HepG2 (cell line): ENCODE measurements at regions not wholly inside any gene's neighbourhood (a gene's known extent, or its start where the extent isn't known, plus 50 kb on each side); places are given as distances from the start of the nearest gene placed in this dataset.

Experiments
- ATAC-seq: fragments of 200-7000 bp; cut with Tn5 transposase; 3 replicates; pipeline ENCODE4 v1.9.1; 2020; ENCODE audit warnings: mild to moderate bottlenecking, moderate library complexity
- BruUV-seq: library from RNA; stranded (reverse); fragments of 400-500 nt; replicated peaks from 2 replicates; lab custom pipeline; 2021; lab: Mats Ljungman, UMichigan
- CTCF ChIA-PET: fragments of 300-600 bp; formaldehyde crosslinking; extraction: SDS; loops from one replicate; lab custom pipeline; 2021; ENCODE audit warnings: low total read pairs, inconsistent platforms, low intra/inter-chr PET ratio; lab: Yijun Ruan, JAX
- POLR2A ChIA-PET: fragments of 350-600 bp; sonication (Branson Sonifier 250); formaldehyde crosslinking; loops from one replicate; lab custom pipeline; 2020; ENCODE audit warnings: antibody characterized with exemption, inconsistent platforms; lab: Yijun Ruan, JAX
- DNase-seq: peaks from one replicate; pipeline ENCODE4 v3.0.0-alpha.2; 2015; ENCODE audit warnings: low spot score
- FAIRE-seq: peaks from 3 replicates; lab custom pipeline; 2011; peaks lifted over from hg19 to GRCh38; lab: Jason Lieb, UNC
- H2AFZ ChIP-seq: one replicate; pipeline ENCODE4 v1.6.1; 2011; ENCODE audit warnings: low read length, inconsistent platforms
- H3K27ac ChIP-seq: fragments of 300-600 bp; 3 replicates; pipeline ENCODE4 v1.8.0; 2011; ENCODE audit warnings: mixed run types, mild to moderate bottlenecking, mixed read lengths, low read length, inconsistent platforms; ENCODE audit not compliant: insufficient read depth; ENCODE audit errors: extremely low read length
- H3K27me3 ChIP-seq, 2 experiments: fragments of 200-600 bp in 1 of 2; 2 replicates in 1 of 2; 3 replicates in 1 of 2; pipeline versions ENCODE4 v1.6.0 to v1.8.0; 2011; ENCODE audit warnings: low read length in 2 of 2, mild to moderate bottlenecking in 2 of 2, moderate library complexity in 2 of 2, inconsistent platforms in 1 of 2; ENCODE audit not compliant: insufficient read depth in 2 of 2, control insufficient read depth in 1 of 2
- H3K36me3 ChIP-seq, 2 experiments: fragments of 200-600 bp in 1 of 2; replicated peaks in 1 of 2; 2 replicates in 1 of 2; 3 replicates in 1 of 2; pipeline versions ENCODE4 v1.5.1 to v1.8.0; 2011; ENCODE audit warnings: low read length in 2 of 2, inconsistent platforms in 1 of 2; ENCODE audit not compliant: insufficient read depth in 2 of 2, control insufficient read depth in 1 of 2
- H3K4me1 ChIP-seq: 2 replicates; pipeline ENCODE4 v1.5.1; 2012; ENCODE audit warnings: low read length, inconsistent platforms; ENCODE audit not compliant: insufficient read depth
- H3K4me2 ChIP-seq: 2 replicates; pipeline ENCODE4 v1.6.0; 2011; ENCODE audit warnings: low read depth, low read length, inconsistent platforms
- H3K4me3 ChIP-seq, 3 experiments: fragments of 200-600 bp in 1 of 3; sonication (generic), shearing (Covaris generic) in 1 of 3; replicated peaks in 1 of 3; 2 replicates each; pipeline ENCODE4 v1.5.1; 2011 to 2016; ENCODE audit warnings: low read length in 3 of 3, inconsistent platforms in 2 of 3, low read depth in 2 of 3, mild to moderate bottlenecking in 2 of 3, control low read depth in 1 of 3, mixed read lengths in 1 of 3; ENCODE audit not compliant: insufficient read depth in 1 of 3
- H3K79me2 ChIP-seq: one replicate; pipeline ENCODE4 v1.6.1; 2011; ENCODE audit warnings: low read length, inconsistent platforms; ENCODE audit not compliant: insufficient read depth
- H3K9ac ChIP-seq: 2 replicates; pipeline ENCODE4 v1.6.0; 2011; ENCODE audit warnings: mild to moderate bottlenecking, low read depth, low read length, inconsistent platforms; ENCODE audit not compliant: insufficient read depth
- H3K9me3 ChIP-seq: 2 replicates; pipeline ENCODE4 v1.5.1; 2012; ENCODE audit warnings: mild to moderate bottlenecking, low read length
- H4K20me1 ChIP-seq: 2 replicates; pipeline ENCODE4 v1.6.0; 2011; ENCODE audit warnings: inconsistent platforms, mild to moderate bottlenecking, low read length, moderate library complexity; ENCODE audit not compliant: insufficient read depth
- AKNA ChIP-seq: sonication (generic); formaldehyde crosslinking; IDR thresholded peaks from 2 replicates; pipeline ENCODE4 v1.4.0; 2020; ENCODE audit warnings: missing genetic modification reagents, borderline replicate concordance
- CAMTA2 ChIP-seq: sonication (generic); formaldehyde crosslinking; IDR thresholded peaks from 2 replicates; pipeline ENCODE4 v1.4.0; 2020; ENCODE audit warnings: mild to moderate bottlenecking, missing genetic modification reagents, borderline replicate concordance
- DZIP1 ChIP-seq: sonication (generic); formaldehyde crosslinking; IDR thresholded peaks from 2 replicates; pipeline ENCODE4 v1.5.0; 2020; ENCODE audit warnings: mild to moderate bottlenecking, missing genetic modification reagents
- FOXA1 ChIP-seq, 2 experiments: fragments of 450-650 bp in 1 of 2; sonication (generic) in 1 of 2; formaldehyde crosslinking in 1 of 2; IDR thresholded peaks; 2 replicates each; pipeline versions ENCODE4 v1.4.0 to v1.6.1; 2016 to 2020; ENCODE audit warnings: missing genetic modification reagents in 1 of 2
- ZNF124 ChIP-seq: sonication (generic); formaldehyde crosslinking; IDR thresholded peaks from 2 replicates; pipeline ENCODE4 v1.4.0; 2020; ENCODE audit warnings: missing genetic modification reagents
- ZNF143 ChIP-seq: sonication (generic); formaldehyde crosslinking; IDR thresholded peaks from 2 replicates; pipeline ENCODE4 v1.4.0; 2020; ENCODE audit warnings: missing genetic modification reagents
- ZNF20 ChIP-seq: sonication (generic); formaldehyde crosslinking; IDR thresholded peaks from 2 replicates; pipeline ENCODE4 v1.4.0; 2020; ENCODE audit warnings: mild to moderate bottlenecking, moderate library complexity, missing genetic modification reagents
- ZNF281 ChIP-seq: sonication (generic); formaldehyde crosslinking; IDR thresholded peaks from 2 replicates; pipeline ENCODE4 v1.4.0; 2020; ENCODE audit warnings: missing genetic modification reagents, borderline replicate concordance
- ZNF282 ChIP-seq: fragments of 450-650 bp; IDR thresholded peaks from 2 replicates; pipeline ENCODE4 v1.6.1; 2018; ENCODE audit not compliant: partially characterized antibody
- ZNF687 ChIP-seq: sonication (generic); formaldehyde crosslinking; IDR thresholded peaks from 2 replicates; pipeline ENCODE4 v1.5.1; 2020; ENCODE audit warnings: mild to moderate bottlenecking, missing genetic modification reagents, moderate library complexity
- WGBS: methylation state at CpG from one replicate; pipeline ENCODE4 v1.1.6; 2017; ENCODE audit warnings: low lambda C conversion rate; 5-methylcytosine and 5-hydroxymethylcytosine counted together
- in situ Hi-C: cut with HindIII; loops from 2 replicates; pipeline ENCODE4 v1.10.0; 2017; ENCODE audit warnings: low pct_unique_long_range_greater_than_20kb; ENCODE audit not compliant: extremely low pct_ligation_motif_present
- intact Hi-C: fragments of 100-400 bp; cut with micrococcal nuclease; formaldehyde crosslinking; loops from one replicate; pipeline ENCODE4 v1.10.0; 2022; ENCODE audit not compliant: unreplicated experiment

GRCh38 chr10:59505926-59506325, 143.6 kb upstream of the FAM13C start:
- ChIA-PET POLR2A (no interaction called here), CTCF (no interaction called here)
- DNase-seq (no peak), FAIRE-seq (no peak), ATAC-seq (no peak)
- BruUV-seq, result no TSS peak
- Histone ChIP-seq H4K20me1 (no peaks in the 10 kb centered on the region), H3K4me2 (no peak overlapping the region), H3K36me3 (no peaks in the 10 kb centered on the region), H3K4me1 (no peaks in the 10 kb centered on the region), H3K4me3 (no peak overlapping the region), H3K27ac (no peak overlapping the region), H3K9me3 (no peaks in the 10 kb centered on the region), H3K27me3 (no peaks in the 10 kb centered on the region; a peak in 1 of 5 replicates), H3K9ac (no peak overlapping the region), H3K79me2 (no peaks in the 10 kb centered on the region), H2AFZ (no peak overlapping the region)
- in situ Hi-C loops, result no loop called here
- intact Hi-C loops, result no loop called here
- 0% methylated on average over 1 of the region's 1 CpG for WGBS
- TF ChIP-seq ZNF143 (CRISPR knock-in tag), result no peak
- no peak for TF ChIP-seq ZNF687 (CRISPR knock-in tag)
- TF ChIP-seq FOXA1 (IDR thresholded peaks at IDR 0.05), result no peak
- TF ChIP-seq FOXA1 (CRISPR knock-in tag; IDR thresholded peaks at IDR 0.05), result no peak
- no peak for TF ChIP-seq ZNF281 (CRISPR knock-in tag)
- no peak for TF ChIP-seq DZIP1 (CRISPR knock-in tag)
- no peak for TF ChIP-seq ZNF124 (CRISPR knock-in tag)
- no peak for TF ChIP-seq ZNF282
- no peak for TF ChIP-seq CAMTA2
- no peak for TF ChIP-seq ZNF20 (CRISPR knock-in tag)
- no peak for TF ChIP-seq AKNA (CRISPR knock-in tag)
